PC-9 (cell line): ENCODE measurements at regions not wholly inside any gene's neighbourhood (a gene's known extent, or its start where the extent isn't known, plus 50 kb on each side); places are given as distances from the start of the nearest gene placed in this dataset.

Source experiments
- EZH2 ChIP-seq: fragments of 200-600 bp; sonication (generic); IDR thresholded peaks from 2 replicates; pipeline ENCODE4 v1.8.0; 2017; ENCODE audit warnings: antibody characterized with exemption, low read depth
- TF ChIP-seq, protein P1 (sequence below): fragments of 200-600 bp; sonication (generic); conservative IDR thresholded peaks from 2 replicates; pipeline ENCODE4 v1.6.1; 2017; ENCODE audit warnings: mixed run types, antibody characterized with exemption, mild to moderate bottlenecking, moderate library complexity

DNA sequence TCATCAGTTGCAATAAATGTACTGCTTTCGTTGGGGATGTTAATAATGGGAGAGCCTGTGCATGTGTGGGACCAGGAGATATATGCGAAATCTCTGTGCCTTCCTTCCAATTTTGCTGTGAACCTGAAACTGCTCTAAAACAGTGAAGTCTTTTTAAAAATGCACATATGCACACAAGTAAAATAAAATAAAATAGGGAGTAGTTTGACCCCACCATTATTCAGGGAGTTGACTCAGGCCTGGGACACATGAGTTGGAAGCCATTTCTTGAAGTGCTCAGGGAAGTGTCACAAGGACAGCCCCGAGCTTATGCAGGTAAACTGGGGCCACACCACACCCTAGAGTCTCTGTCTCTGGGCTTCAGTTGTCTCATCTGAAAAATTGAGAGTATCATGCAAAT lies 183.1 kb upstream of the POU2AF2 start:
- TF ChIP-seq, protein P1, sequence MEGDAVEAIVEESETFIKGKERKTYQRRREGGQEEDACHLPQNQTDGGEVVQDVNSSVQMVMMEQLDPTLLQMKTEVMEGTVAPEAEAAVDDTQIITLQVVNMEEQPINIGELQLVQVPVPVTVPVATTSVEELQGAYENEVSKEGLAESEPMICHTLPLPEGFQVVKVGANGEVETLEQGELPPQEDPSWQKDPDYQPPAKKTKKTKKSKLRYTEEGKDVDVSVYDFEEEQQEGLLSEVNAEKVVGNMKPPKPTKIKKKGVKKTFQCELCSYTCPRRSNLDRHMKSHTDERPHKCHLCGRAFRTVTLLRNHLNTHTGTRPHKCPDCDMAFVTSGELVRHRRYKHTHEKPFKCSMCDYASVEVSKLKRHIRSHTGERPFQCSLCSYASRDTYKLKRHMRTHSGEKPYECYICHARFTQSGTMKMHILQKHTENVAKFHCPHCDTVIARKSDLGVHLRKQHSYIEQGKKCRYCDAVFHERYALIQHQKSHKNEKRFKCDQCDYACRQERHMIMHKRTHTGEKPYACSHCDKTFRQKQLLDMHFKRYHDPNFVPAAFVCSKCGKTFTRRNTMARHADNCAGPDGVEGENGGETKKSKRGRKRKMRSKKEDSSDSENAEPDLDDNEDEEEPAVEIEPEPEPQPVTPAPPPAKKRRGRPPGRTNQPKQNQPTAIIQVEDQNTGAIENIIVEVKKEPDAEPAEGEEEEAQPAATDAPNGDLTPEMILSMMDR = no peak
- no peak for TF ChIP-seq EZH2
